ENCODE measurements at regions not wholly inside any gene's neighbourhood (a gene's known extent, or its start where the extent isn't known, plus 50 kb on each side); places are given as distances from the start of the nearest gene placed in this dataset.
A peak's percentile ranks its signal among the peaks of the same experiment; 100 is the strongest.

- no peak for DNase-seq
Observed at GRCh38 chr2:53442783-53443182, 324.8 kb upstream of the CHAC2 start.

- no peak for DNase-seq
Observed at GRCh38 chr2:53442093-53442492, 325.5 kb upstream of the CHAC2 start.

- DNase-seq = no peak
Observed at GRCh38 chr2:53438692-53439091, 328.9 kb upstream of the CHAC2 start.

GRCh38 chr2:53438100-53438499, 329.5 kb upstream of the CHAC2 start:
- no peak for DNase-seq

GRCh38 chr2:53437371-53437770, 330.2 kb upstream of the CHAC2 start:
- no peak for DNase-seq

- DNase-seq = no peak
Observed at GRCh38 chr2:53436882-53437281, 330.7 kb upstream of the CHAC2 start.

GRCh38 chr2:53435610-53436009, 332.0 kb upstream of the CHAC2 start:
- DNase-seq = no peak

GRCh38 chr2:53434466-53434865, 333.1 kb upstream of the CHAC2 start:
- no peak for DNase-seq

- no peak for DNase-seq
Observed at GRCh38 chr2:53432936-53433335, 334.7 kb upstream of the CHAC2 start.

- DNase-seq = no peak
Observed at GRCh38 chr2:53429901-53430300, 337.7 kb upstream of the CHAC2 start.

- no peak for DNase-seq
Observed at GRCh38 chr2:53424902-53425301, 342.7 kb upstream of the CHAC2 start.

- DNase-seq = no peak
Observed at GRCh38 chr2:53423465-53423864, 344.1 kb upstream of the CHAC2 start.

- DNase-seq = peak; percentile 16
Observed at GRCh38 chr2:53422979-53423378, 344.6 kb upstream of the CHAC2 start.

- no peak for DNase-seq
Observed at GRCh38 chr2:53417385-53417784, 350.2 kb upstream of the CHAC2 start.

- DNase-seq = no peak
Observed at GRCh38 chr2:53407363-53408080, 360.1 kb upstream of the CHAC2 start.

GRCh38 chr2:53403792-53404413, 363.7 kb upstream of the CHAC2 start:
- DNase-seq = no peak

GRCh38 chr2:53397085-53397484, 370.5 kb upstream of the CHAC2 start:
- DNase-seq = no peak

GRCh38 chr2:53381271-53381670, 386.3 kb upstream of the CHAC2 start:
- DNase-seq = no peak

- DNase-seq = no peak
Observed at GRCh38 chr2:53379547-53379946, 388.1 kb upstream of the CHAC2 start.

- DNase-seq = no peak
Observed at GRCh38 chr2:53378791-53379190, 388.8 kb upstream of the CHAC2 start.

- no peak for DNase-seq
Observed at GRCh38 chr2:53373126-53373525, 394.5 kb upstream of the CHAC2 start.

GRCh38 chr2:53366543-53366942, 401.1 kb upstream of the CHAC2 start:
- DNase-seq = no peak

GRCh38 chr2:53362934-53363333, 404.7 kb upstream of the CHAC2 start:
- DNase-seq = no peak

GRCh38 chr2:53356291-53356905, 411.2 kb upstream of the CHAC2 start:
- DNase-seq = no peak

All from activated CD4-positive, alpha-beta T cell treated with anti-CD3 and anti-CD28 coated beads for 48 hours (primary cell).